Lower lobe of right lung (tissue), 2 donors: ENCODE measurements at regions not wholly inside any gene's neighbourhood (a gene's known extent, or its start where the extent isn't known, plus 50 kb on each side); places are given as distances from the start of the nearest gene placed in this dataset.

ENCODE experiments used
- ATAC-seq, 2 donors: fragments of 200-7000 bp; cut with Tn5 transposase; one replicate each; pipeline ENCODE4 v1.9.1; 2020 to 2022; ENCODE audit warnings: mild to moderate bottlenecking in 2 of 2, moderate library complexity in 2 of 2
- DNase-seq: peaks from one replicate; pipeline ENCODE4 v3.0.0-alpha.2; 2020
- H3K27ac ChIP-seq: fragments of 200-600 bp; one replicate; pipeline ENCODE4 v1.8.0; 2022
- H3K27me3 ChIP-seq: fragments of 200-600 bp; one replicate; pipeline ENCODE4 v1.8.0; 2022; ENCODE audit warnings: low read depth
- H3K36me3 ChIP-seq: fragments of 200-600 bp; one replicate; pipeline ENCODE4 v1.8.0; 2022; ENCODE audit warnings: mild to moderate bottlenecking
- H3K4me1 ChIP-seq: fragments of 200-600 bp; one replicate; pipeline ENCODE4 v1.8.0; 2022
- H3K4me3 ChIP-seq: fragments of 200-600 bp; one replicate; pipeline ENCODE4 v1.8.0; 2022; ENCODE audit warnings: mild to moderate bottlenecking
- H3K9me3 ChIP-seq: fragments of 200-600 bp; one replicate; pipeline ENCODE4 v1.8.0; 2022
- intact Hi-C: fragments of 100-400 bp; cut with DNase I; formaldehyde crosslinking; loops from one replicate; pipeline ENCODE4 v1.11.0; 2022
- TF ChIP-seq, protein P1 (sequence below): fragments of 200-600 bp; IDR thresholded peaks from one replicate; pipeline ENCODE4 v1.8.0; 2022; ENCODE audit warnings: antibody characterized with exemption, mild to moderate bottlenecking
- donor health status: DM: no; HTN: yes; CAD: no; lungs with severe emphysema.

DNA sequence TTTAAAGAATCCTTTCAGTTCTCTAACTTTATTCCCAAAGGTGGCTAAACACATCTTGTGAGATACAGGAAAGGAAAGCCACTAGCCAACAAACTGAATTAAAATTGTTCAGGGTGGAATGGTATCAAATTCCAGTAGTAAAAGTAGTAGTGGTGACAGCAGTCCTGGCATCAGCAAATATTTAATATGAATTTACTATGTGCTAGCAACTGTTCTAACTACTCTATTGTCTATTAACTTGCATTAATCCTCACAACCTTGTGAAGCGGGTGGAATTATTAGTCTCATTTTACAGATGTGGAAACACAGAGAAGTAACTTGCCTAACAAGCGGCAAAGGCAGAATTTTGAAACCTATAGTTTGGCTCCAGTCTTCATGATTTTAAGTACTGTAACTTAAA, 130.1 kb downstream of the KLF12 start:
- no peaks in the 10 kb centered on the region for H3K27me3 ChIP-seq
- H3K4me1 ChIP-seq = no peaks in the 10 kb centered on the region
- no peak overlapping the region for H3K27ac ChIP-seq
- TF ChIP-seq, protein P1, sequence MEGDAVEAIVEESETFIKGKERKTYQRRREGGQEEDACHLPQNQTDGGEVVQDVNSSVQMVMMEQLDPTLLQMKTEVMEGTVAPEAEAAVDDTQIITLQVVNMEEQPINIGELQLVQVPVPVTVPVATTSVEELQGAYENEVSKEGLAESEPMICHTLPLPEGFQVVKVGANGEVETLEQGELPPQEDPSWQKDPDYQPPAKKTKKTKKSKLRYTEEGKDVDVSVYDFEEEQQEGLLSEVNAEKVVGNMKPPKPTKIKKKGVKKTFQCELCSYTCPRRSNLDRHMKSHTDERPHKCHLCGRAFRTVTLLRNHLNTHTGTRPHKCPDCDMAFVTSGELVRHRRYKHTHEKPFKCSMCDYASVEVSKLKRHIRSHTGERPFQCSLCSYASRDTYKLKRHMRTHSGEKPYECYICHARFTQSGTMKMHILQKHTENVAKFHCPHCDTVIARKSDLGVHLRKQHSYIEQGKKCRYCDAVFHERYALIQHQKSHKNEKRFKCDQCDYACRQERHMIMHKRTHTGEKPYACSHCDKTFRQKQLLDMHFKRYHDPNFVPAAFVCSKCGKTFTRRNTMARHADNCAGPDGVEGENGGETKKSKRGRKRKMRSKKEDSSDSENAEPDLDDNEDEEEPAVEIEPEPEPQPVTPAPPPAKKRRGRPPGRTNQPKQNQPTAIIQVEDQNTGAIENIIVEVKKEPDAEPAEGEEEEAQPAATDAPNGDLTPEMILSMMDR = no peak
- no peaks in the 10 kb centered on the region for H3K36me3 ChIP-seq
- DNase-seq (no peak), ATAC-seq (no peak)
- no peak overlapping the region for H3K4me3 ChIP-seq
- intact Hi-C loops = no loop called here
- H3K9me3 ChIP-seq = no peaks in the 10 kb centered on the region

DNA sequence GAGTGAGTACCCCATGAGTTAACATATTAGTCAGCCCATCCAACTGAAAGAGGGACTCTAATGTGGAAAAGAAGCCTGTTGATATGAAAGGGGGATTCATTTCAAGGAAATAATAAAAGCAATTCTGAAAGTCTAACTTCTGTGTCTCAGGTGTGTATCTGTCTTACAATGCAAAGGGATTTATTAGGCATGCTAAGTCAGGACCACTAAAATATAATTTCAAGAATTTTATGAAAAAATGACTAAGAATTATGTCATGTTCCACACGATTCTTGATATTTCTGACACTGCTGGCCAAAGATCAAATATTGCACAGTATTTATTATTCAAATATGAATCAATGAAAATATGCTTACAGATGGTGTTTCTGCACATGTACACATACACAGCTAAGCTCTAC, 130.8 kb downstream of the KLF12 start:
- DNase-seq (no peak), ATAC-seq (no peak)
- Histone ChIP-seq H3K27me3 (no peaks in the 10 kb centered on the region), H3K27ac (no peak overlapping the region), H3K4me1 (no peaks in the 10 kb centered on the region), H3K9me3 (no peaks in the 10 kb centered on the region), H3K4me3 (no peak overlapping the region), H3K36me3 (no peaks in the 10 kb centered on the region)
- TF ChIP-seq, protein P1 = no peak
- intact Hi-C loops = no loop called here

DNA sequence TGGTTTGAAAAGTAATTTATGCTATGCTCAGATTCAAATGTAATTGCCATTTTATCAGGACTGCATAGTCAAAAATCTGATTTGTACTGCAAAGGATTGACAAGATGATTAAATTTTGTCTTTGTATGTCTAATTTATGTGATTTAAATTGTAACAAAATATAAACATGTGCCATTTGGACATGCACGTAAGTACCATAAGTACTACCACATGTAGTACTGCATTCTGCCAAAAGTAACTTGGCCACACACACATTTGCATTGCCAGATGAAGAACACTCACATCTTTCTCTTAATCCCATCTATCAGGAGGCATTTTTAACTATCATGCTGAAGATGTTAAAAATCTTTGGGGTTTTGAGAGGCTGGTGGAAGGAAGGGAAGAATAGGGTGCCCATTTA, 133.3 kb downstream of the KLF12 start:
- no peaks in the 10 kb centered on the region for H3K36me3 ChIP-seq
- H3K27me3 ChIP-seq = no peaks in the 10 kb centered on the region
- intact Hi-C loops = no loop called here
- no peaks in the 10 kb centered on the region for H3K9me3 ChIP-seq
- no peak for DNase-seq
- no peak overlapping the region for H3K27ac ChIP-seq
- TF ChIP-seq, protein P1 = no peak
- no peaks in the 10 kb centered on the region for H3K4me1 ChIP-seq
- ATAC-seq = no peak
- no peak overlapping the region for H3K4me3 ChIP-seq

DNA sequence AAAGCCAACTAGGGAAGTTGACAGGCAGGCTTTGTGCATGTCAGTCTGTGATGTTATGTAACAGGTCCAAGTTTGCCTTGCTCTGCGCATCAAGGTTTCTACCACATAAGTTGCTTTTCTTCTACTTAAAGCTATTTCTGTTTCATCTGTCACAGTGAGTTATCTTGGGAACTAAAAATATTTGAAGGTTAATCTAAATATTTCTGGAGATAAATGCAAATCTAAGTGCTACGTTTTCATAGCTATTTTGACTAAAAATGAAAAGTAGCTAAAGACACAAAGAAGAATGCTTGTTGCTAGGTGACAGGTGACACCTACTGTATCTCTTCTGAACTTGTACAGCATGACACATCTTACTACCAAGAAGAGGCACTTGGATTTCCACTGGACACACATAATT, 135.6 kb downstream of the KLF12 start:
- ATAC-seq = no peak
- H3K4me3 ChIP-seq = no peak overlapping the region

DNA sequence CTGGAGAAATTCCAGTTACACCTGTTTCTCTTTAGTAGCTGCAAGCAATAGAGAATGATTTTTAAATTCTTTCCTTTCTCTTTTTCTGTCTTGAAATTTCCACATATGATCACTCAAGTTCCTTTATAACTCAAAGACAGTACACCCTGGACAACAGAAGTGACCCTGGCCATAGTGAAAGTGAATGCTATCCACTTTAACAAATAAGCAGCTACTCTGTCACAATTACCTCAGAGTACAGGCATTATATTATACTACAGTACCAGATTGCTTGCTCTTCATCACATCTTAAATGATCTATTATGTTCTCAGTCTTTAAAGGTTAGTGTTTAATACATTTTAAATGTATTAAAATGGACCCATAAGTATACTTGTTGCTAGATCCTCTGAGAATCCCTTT, 136.2 kb downstream of the KLF12 start:
- Histone ChIP-seq H3K9me3 (no peaks in the 10 kb centered on the region), H3K27ac (no peak overlapping the region), H3K4me3 (no peak overlapping the region), H3K27me3 (no peaks in the 10 kb centered on the region), H3K4me1 (no peaks in the 10 kb centered on the region), H3K36me3 (no peaks in the 10 kb centered on the region)
- ATAC-seq (no peak), DNase-seq (no peak)
- intact Hi-C loops = no loop called here
- TF ChIP-seq, protein P1 = no peak

More for the DNA sequence above, 135.6 kb downstream of the KLF12 start:
- Histone ChIP-seq H3K27me3 (no peaks in the 10 kb centered on the region), H3K4me1 (no peaks in the 10 kb centered on the region), H3K27ac (no peak overlapping the region), H3K9me3 (no peaks in the 10 kb centered on the region), H3K36me3 (no peaks in the 10 kb centered on the region)
- DNase-seq = no peak
- intact Hi-C loops = no loop called here
- TF ChIP-seq, protein P1 = no peak

DNA sequence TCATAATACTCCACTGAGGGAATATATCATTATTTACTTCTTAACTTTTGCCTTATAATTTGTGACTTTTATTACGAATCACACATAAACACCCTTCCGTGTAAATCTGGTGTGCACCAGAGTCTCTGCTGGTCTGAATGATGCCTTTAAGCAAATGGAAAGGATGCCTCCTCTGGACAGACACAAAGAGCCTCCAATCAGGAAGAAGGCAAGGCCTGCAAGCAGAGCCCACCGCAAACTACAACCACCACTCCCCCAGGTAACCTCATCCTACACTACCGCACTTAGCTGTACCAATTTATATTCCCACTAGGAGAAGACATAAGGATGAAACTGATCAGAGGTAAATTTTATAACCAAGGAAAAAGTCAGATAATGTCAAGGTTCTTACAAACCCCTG, 137.6 kb downstream of the KLF12 start:
- no peaks in the 10 kb centered on the region for H3K36me3 ChIP-seq
- H3K4me3 ChIP-seq = no peak overlapping the region
- intact Hi-C loops = no loop called here
- no peaks in the 10 kb centered on the region for H3K9me3 ChIP-seq
- DNase-seq (no peak), ATAC-seq (no peak)
- TF ChIP-seq, protein P1 = no peak
- H3K4me1 ChIP-seq = no peaks in the 10 kb centered on the region
- no peak overlapping the region for H3K27ac ChIP-seq
- H3K27me3 ChIP-seq = no peaks in the 10 kb centered on the region
